ENCODE measurements at regions not wholly inside any gene's neighbourhood (a gene's known extent, or its start where the extent isn't known, plus 50 kb on each side); places are given as distances from the start of the nearest gene placed in this dataset.
A peak's percentile ranks its signal among the peaks of the same experiment; 100 is the strongest.

- DNase-seq (ENCODE audit: low spot score): no peak
Observed at GRCh38 chr7:22624781-22625180, 102.2 kb upstream of the IL6 start.

GRCh38 chr7:22622116-22622785 is 104.7 kb upstream of the IL6 start:
- DNase-seq (ENCODE audit: low spot score): no peak

DNA sequence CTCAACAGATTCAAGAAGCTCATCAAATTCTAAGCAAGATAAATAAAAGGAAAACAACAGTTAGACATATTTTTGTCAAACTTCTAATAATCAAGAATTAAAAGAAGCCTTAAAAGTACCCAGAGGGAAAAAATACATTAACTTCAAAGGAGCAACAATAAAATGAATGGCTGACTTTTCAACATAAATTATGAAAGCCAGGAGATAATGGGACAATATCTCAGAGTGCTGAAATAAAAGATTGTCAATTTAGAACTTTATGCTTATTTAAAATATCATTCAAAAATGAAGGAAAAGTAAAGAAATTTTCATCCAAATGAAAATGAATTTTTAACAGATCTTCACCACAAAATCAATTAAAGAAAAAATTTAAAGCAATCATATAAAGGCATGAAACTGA is 108.5 kb upstream of the IL6 start:
- DNase-seq (ENCODE audit: low spot score): no peak

DNA sequence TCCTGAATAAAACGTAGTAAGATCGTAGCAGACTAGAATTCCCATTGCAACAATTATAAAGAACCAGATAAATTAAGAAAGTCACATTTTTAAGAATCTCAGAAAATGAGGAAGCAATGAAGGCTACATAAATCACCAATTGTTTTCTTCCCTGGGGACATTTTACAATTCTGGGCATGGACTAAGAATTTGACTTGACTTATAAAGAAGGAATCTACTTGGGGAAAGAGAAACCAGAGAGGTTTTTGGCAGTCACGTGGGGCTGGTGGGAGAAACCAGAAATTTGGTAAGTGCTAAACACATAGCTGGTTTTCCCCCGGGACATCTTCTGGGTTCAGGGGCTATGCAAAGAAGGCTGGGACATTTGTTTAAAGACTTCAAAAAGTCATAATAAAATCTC is 109.8 kb upstream of the IL6 start:
- no peak for DNase-seq (ENCODE audit: low spot score)

DNA sequence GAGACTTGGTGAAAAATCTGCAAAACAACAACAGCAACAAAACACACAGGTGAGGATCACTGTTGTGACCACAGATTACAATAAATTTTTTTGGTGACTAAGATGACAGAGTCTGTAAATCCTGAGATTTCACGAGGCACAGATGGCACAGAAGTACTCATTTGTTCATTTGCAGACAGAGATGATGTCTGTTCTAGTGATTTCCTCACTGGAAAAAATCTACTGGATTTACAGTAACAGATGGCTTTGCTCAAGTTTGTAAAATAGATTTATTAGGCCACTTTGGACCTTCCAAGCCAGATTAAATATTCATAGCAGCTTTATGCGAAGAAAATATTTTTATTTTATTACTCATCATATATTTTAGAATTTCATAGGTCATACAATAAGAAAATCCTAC is 113.5 kb upstream of the IL6 start:
- DNase-seq (ENCODE audit: low spot score): no peak

DNA sequence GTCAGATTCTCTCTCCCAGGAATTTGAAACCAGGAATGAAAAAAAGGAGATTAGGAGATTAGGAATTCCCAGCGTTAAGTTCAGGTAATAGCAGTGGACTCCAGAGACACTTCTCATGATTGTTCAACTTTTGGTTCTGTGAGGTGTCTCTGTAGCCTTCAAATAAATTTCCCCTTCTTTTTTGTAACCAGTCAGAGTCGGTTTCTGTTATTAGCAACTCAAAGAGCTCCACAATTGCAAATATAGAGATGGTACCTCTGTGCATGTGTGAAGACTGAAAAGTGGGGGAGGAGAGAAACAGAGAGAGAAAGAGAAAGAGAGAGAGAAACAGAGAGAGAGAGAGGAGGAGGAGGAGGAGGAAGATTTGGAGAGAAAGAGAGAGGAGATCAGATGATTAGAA is 112.8 kb upstream of the STEAP1B start:
- DNase-seq (ENCODE audit: low spot score): no peak

DNA sequence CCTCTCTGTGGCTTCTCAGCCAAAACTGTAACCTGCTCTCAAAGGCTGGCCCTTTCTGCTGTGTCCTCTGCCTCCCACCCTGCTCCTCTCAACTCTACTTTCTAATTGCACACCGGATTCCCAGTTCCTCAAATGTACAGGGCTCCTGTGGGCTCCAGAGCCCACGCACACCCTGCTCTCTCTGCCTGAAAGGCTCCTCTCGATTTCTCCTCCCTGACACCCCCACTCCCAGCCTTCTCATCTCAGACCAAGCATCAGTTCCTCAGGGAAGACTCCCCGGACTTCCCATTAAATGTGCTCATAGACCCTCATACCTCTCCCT is 111.7 kb upstream of the STEAP1B start:
- DNase-seq (ENCODE audit: low spot score): no peak

DNA sequence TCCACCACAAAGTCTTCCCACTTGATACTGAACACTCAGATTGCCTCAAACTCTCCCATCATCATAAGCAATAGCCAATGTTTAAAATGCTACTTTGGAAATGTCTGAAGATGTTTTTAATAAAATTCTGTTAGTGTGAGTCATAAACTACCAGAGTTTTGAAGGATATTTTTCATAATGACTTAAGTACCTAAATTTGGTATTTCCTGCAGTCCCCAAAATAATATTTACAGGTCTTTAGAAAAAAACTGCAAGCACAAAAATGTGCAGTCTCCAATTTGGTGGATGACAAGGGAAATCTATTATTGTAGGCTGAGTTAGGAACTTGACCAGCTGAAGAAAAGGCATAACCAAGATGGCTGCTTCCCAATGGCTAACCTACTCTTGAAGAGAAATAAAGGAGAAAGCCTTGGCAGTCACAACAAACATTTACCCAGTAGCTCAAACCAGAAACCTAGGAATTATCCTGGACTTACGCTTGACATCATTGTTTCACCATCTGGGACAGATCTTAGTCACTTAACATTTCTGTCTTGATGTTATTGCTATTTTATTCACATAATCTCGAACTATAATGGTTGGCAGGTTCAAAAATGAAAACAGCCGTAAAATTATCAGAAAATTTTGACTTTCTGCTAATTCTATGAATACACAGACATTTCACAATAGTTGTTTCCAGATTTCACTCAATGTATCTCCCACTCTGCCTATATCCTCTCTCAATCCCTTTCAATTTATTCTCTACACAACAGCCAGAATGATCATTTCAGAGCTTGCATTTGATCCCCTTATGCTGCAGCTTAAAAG is 111.2 kb upstream of the STEAP1B start:
- no peak for DNase-seq (ENCODE audit: low spot score)

- DNase-seq (ENCODE audit: low spot score): no peak
Observed at GRCh38 chr7:22610263-22610662, 110.3 kb upstream of the STEAP1B start.

- DNase-seq (ENCODE audit: low spot score): no peak
Observed at GRCh38 chr7:22607180-22607579, 107.2 kb upstream of the STEAP1B start.

DNA sequence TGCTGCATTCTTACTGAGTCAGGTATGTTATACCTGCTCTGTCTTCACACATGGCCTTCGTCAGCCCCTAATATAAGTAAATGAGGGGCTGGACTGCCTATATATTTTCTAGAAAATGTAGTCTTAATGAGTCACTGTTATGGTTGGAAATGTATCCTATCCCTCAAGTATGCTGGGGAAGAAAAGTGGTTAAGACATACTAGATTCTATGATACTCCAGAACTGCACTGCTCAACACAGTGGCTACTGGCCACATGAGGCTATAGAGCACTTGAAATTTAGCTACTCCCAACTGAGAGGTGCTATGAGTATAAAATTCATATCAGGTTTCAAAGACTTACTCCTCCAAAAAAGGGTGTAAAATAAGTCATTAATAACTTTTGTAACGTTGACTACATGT is 104.3 kb upstream of the STEAP1B start:
- DNase-seq (ENCODE audit: low spot score): no peak

- no peak for DNase-seq (ENCODE audit: low spot score)
Observed at GRCh38 chr7:22601812-22602565, 102.0 kb upstream of the STEAP1B start.

DNA sequence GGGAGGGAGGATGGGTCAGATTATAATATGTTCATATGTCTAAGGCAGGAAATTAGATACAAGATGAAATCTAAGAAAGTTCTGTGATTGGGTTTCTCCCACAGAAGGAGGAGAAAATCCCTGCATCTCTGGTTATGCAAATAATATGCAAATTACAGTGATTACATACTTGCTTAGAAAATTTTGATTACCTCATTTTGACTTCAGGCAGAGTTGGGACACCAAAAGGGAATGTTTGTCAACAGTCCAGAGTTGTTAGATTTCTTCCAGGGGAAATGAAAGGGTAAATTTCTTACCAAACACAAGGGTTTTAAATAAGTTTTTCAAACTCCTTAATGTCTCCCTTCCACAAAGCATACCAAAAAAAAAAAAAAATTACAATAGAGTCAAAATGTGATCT is 101.4 kb upstream of the STEAP1B start:
- DNase-seq (ENCODE audit: low spot score): no peak

DNA sequence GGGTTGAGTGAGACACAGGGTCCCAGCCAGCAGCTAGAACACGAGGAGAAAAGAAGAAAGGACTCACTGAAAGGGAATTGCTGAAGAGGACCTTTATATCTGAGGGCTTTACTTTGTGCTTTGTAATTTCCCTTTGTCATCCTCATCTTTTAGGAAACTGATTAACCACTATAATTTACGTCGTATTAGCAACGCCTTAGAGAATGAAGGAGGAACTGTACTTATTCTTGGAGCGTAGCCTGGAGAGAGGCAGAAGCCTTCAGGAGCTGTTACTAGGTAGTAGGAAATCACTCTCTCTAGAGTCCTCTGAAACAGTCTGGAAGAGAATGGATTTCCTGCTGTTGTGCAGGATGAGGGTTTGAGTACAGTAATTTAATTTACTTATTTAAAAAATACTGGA is 101.0 kb upstream of the STEAP1B start:
- no peak for DNase-seq (ENCODE audit: low spot score)

DNA sequence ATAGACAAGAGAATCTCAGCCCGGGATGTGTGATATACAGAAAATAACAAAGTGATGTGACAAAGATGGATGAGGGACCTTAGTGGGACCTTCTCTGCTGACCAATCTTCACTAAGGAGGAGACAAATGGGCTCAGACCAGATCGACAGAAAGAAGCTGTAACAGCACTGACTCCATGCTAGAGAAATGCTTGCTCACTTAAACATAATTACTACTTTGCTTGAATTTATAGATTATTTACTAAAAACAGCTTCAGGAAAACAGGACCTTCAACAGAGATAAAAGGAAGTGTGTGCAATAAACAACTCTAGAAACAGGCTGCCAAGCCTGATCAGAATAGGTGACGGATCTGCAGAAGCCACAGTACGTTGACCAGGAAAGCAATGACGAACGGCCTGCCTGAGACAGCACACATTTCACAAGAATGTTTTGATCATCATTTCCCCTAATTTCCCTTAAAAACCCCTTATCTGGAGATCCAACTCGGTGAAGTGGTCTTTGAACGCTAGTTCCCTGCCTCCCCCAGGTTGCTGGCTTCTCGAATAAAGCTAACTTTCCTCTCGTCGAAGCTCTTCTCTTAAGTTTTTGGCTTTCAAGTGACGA is 98.4 kb upstream of the STEAP1B start:
- DNase-seq (ENCODE audit: low spot score): no peak

GRCh38 chr7:22597844-22598243 is 97.9 kb upstream of the STEAP1B start:
- peak; percentile 81 for DNase-seq (ENCODE audit: low spot score)

GRCh38 chr7:22596763-22597400 is 96.9 kb upstream of the STEAP1B start:
- DNase-seq (ENCODE audit: low spot score): no peak

DNA sequence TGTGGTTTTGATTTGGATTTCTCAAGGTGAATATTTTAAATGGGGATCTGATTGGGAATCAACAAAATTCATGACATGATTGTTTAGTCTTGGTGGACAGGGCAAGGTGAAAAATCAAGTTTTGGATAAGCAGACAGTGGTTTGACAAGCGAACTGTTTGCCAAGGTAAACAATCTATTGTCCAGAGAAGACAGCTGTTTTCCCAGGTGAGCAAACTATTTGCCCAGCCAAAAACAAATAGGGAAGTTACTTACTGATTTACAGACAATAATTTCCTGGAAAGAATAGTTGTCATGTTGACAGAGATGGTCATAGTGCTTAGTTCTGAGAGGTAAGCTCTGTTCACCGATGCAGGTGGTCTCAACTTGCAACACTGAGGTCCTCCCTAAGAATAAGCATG is 94.0 kb upstream of the STEAP1B start:
- no peak for DNase-seq (ENCODE audit: low spot score)

DNA sequence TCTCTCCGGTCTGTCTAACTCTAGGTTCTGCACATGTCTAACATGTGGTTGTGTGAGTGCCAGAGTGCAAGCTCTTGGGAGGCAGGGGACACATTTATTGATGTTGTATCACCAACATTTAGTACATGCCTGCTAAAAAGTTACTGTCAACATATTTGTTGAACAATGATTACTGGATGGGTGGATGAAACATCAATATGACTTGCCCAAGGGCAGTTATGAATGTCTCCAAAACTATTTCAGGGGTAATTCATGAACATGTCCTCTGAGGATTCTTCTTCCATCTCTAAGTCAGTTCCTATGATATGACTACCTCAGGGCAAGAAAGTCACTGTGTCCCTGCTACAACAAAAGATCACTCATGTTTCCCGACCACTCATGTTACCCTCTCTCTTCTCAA is 91.3 kb upstream of the STEAP1B start:
- no peak for DNase-seq (ENCODE audit: low spot score)

DNA sequence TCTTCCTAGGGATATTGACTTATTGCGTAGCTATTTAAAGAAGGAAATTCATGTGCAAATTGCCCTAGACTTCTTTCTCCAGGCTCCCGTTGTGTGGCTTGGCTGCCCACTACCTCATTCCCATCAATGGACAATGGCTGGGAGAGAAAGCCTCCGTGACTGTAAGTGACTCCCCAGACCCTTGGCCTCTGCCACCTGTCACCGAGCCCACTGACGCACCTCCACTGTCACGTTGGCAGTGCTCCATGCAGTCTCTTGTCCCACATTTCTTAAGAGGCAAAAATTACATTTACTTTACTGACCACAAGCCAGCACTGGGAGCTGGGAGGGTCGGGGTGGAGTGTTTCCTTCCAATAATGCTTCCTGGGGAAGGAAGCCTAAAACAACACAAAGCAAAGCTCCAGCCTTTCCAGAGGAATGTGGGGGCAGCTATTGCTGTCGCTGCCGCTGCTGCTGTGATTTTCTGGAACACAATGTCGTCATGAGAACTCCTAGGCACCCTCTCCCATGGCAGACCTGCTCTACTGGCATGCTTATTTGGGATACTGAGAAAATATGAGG is 89.7 kb upstream of the STEAP1B start:
- DNase-seq (ENCODE audit: low spot score): no peak

DNA sequence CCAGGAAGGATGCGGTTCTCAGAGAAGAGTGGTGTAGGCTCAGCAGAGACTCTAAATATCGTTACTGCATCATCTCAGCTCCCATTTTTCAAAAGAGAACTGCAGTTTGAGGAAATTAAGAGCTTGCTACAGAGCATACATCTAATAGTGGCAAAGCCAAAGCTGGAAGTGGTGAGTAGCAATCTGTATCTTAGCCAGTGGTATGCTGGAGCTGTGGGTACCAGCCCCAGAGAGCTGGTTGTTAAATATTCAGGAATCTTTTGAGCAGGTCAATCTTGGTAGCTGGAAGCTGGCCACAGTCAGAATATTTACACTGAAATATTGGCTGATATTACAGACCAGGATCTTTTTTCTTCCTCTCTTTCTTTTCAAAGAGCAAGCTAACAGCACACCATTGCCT is 88.4 kb upstream of the STEAP1B start:
- DNase-seq (ENCODE audit: low spot score): no peak

DNA sequence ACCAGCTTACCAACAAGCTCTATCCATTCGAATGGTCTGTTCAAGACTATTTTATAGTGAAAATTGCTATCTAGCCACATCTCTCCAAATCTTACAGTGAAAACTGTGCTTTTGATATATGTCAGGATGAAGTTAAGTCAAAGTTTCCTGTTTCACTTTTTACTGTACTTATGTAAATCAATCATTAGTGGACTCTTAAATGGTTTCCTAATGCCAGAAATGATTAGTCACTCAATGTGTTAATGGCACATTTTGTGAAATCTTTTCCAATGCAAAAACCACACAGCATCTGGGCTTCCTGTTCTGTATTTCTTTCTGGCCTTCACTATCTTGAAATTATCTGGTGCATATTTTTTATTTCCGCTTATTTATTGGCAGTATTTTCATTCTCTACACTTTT is 87.3 kb upstream of the STEAP1B start:
- DNase-seq (ENCODE audit: low spot score): no peak
